HG03457 (cell line): ENCODE measurements at regions not wholly inside any gene's neighbourhood (a gene's known extent, or its start where the extent isn't known, plus 50 kb on each side); places are given as distances from the start of the nearest gene placed in this dataset.

Experiments used
- ATAC-seq: cut with Tn5 transposase; IDR thresholded peaks from one replicate; pipeline ENCODE4 v1.9.1; 2021; ENCODE audit warnings: moderate number of reproducible peaks; ENCODE audit not compliant: unreplicated experiment

DNA sequence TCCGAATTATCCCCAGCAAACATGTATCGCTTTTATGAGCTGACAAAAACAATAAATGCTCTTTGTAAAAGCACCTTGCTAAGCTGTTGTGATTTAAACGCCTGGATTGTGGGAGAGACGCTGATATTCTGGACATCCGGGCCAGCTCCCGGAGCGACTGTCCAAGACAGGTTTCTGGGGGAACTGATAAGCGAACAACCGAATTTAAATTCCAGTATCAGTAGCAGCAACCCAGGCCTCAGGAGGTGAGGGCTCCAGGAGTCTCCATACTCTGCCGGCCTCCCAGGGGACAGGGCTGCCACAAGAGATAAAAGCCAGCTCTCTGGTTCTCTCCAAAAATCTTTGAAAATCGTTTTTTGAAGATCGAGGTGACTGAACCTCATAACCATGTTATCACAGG lies 50.3 kb upstream of the VSTM2B start:
- ATAC-seq, result no peak
